ENCODE measurements at regions not wholly inside any gene's neighbourhood (a gene's known extent, or its start where the extent isn't known, plus 50 kb on each side); places are given as distances from the start of the nearest gene placed in this dataset.
A peak's percentile ranks its signal among the peaks of the same experiment; 100 is the strongest.
"Not testable (repeated sequence)": the region's sequence is repeated elsewhere in the genome, so short reads cannot be mapped to it uniquely, and the experiment has no call there.

- H2AFZ ChIP-seq (ENCODE audit: low read depth, low read length): no peak overlapping the region
- no peaks in the 10 kb centered on the region for H3K36me3 ChIP-seq (ENCODE audit: control insufficient read depth in 1 of 2, insufficient read depth in 2 of 2, low read depth in 1 of 2, low read length in 2 of 2)
- no peak overlapping the region for H2BK12ac ChIP-seq (ENCODE audit: low read length in 2 of 2)
- H2BK120ac ChIP-seq (ENCODE audit: low read depth, low read length): no peak overlapping the region
- no peak overlapping the region for H3K23ac ChIP-seq (ENCODE audit: low read length in 2 of 2)
- no peak overlapping the region for H2AK5ac ChIP-seq (ENCODE audit: low read length, severe bottlenecking)
- no peaks in the 10 kb centered on the region for H3K27me3 ChIP-seq (ENCODE audit: control insufficient read depth in 1 of 2, insufficient read depth in 1 of 2, low read length in 2 of 2)
- peaks cover 7% of the 10 kb centered on the region for H3K9me3 ChIP-seq (ENCODE audit: control insufficient read depth, low read length)
- no peak overlapping the region for H3K4me2 ChIP-seq (ENCODE audit: low read length, poor library complexity, severe bottlenecking)
- H3K4me3 ChIP-seq (ENCODE audit: insufficient read depth in 1 of 2, low read depth in 1 of 2, low read length in 2 of 2): no peak overlapping the region
- H3K4ac ChIP-seq (ENCODE audit: low read depth in 1 of 2, low read length in 2 of 2): no peak overlapping the region
- H2BK15ac ChIP-seq (ENCODE audit: low read depth, poor library complexity, severe bottlenecking): no peak overlapping the region
- no peak overlapping the region for H4K8ac ChIP-seq (ENCODE audit: low read length)
- H4K91ac ChIP-seq (ENCODE audit: low read length): no peak overlapping the region
- no peak overlapping the region for H3K14ac ChIP-seq (ENCODE audit: low read length in 2 of 2)
- no peak overlapping the region for H3K9ac ChIP-seq (ENCODE audit: low read length)
- no peaks in the 10 kb centered on the region for H3K4me1 ChIP-seq (ENCODE audit: control insufficient read depth, insufficient read depth, low read depth, low read length)
- peak; percentile 13 for DNase-seq
- H2BK5ac ChIP-seq (ENCODE audit: low read depth, low read length, poor library complexity, severe bottlenecking): no peak overlapping the region
- H3K79me1 ChIP-seq (replicated peaks; ENCODE audit: low read length, poor library complexity, severe bottlenecking): no peaks in the 10 kb centered on the region
- no CpG with 5 or more reads among the region's 1 CpG for WGBS
- H3K27ac ChIP-seq (ENCODE audit: low read length, poor library complexity, severe bottlenecking): no peak overlapping the region
- H3K18ac ChIP-seq (ENCODE audit: low read depth in 1 of 2, low read length in 2 of 2): no peak overlapping the region
Observed at GRCh38 chr5:107736638-107737037, 65.9 kb upstream of the EFNA5 start.

GRCh38 chr5:107736089-107736488, 65.4 kb upstream of the EFNA5 start:
- WGBS: 100% methylated on average over 1 of the region's 2 CpGs
- H3K4me1 ChIP-seq (ENCODE audit: control insufficient read depth, insufficient read depth, low read depth, low read length); H2BK15ac ChIP-seq (ENCODE audit: low read depth, poor library complexity, severe bottlenecking); H2BK120ac ChIP-seq (ENCODE audit: low read depth, low read length); H2AK5ac ChIP-seq (ENCODE audit: low read length, severe bottlenecking); H3K36me3 ChIP-seq (ENCODE audit: control insufficient read depth in 1 of 2, insufficient read depth in 2 of 2, low read depth in 1 of 2, low read length in 2 of 2); DNase-seq; H3K9me3 ChIP-seq (ENCODE audit: control insufficient read depth, low read length); H3K4me2 ChIP-seq (ENCODE audit: low read length, poor library complexity, severe bottlenecking); H2BK5ac ChIP-seq (ENCODE audit: low read depth, low read length, poor library complexity, severe bottlenecking); H3K4ac ChIP-seq (ENCODE audit: low read depth in 1 of 2, low read length in 2 of 2); H4K91ac ChIP-seq (ENCODE audit: low read length); H2BK12ac ChIP-seq (ENCODE audit: low read length in 2 of 2); H2AFZ ChIP-seq (ENCODE audit: low read depth, low read length); H3K27ac ChIP-seq (ENCODE audit: low read length, poor library complexity, severe bottlenecking); H3K79me1 ChIP-seq (replicated peaks; ENCODE audit: low read length, poor library complexity, severe bottlenecking); H3K23ac ChIP-seq (ENCODE audit: low read length in 2 of 2); H3K18ac ChIP-seq (ENCODE audit: low read depth in 1 of 2, low read length in 2 of 2); H4K8ac ChIP-seq (ENCODE audit: low read length); H3K27me3 ChIP-seq (ENCODE audit: control insufficient read depth in 1 of 2, insufficient read depth in 1 of 2, low read length in 2 of 2); H3K14ac ChIP-seq (ENCODE audit: low read length in 2 of 2); H3K4me3 ChIP-seq (ENCODE audit: insufficient read depth in 1 of 2, low read depth in 1 of 2, low read length in 2 of 2); H3K9ac ChIP-seq (ENCODE audit: low read length): not testable (repeated sequence)

- no peak overlapping the region for H4K91ac ChIP-seq (ENCODE audit: low read length)
- H3K23ac ChIP-seq (ENCODE audit: low read length in 2 of 2): no peak overlapping the region
- no peaks in the 10 kb centered on the region for H3K9me3 ChIP-seq (ENCODE audit: control insufficient read depth, low read length)
- H3K18ac ChIP-seq (ENCODE audit: low read depth in 1 of 2, low read length in 2 of 2): no peak overlapping the region
- H2BK12ac ChIP-seq (ENCODE audit: low read length in 2 of 2): no peak overlapping the region
- no peak overlapping the region for H2AK5ac ChIP-seq (ENCODE audit: low read length, severe bottlenecking)
- no peaks in the 10 kb centered on the region for H3K36me3 ChIP-seq (ENCODE audit: control insufficient read depth in 1 of 2, insufficient read depth in 2 of 2, low read depth in 1 of 2, low read length in 2 of 2)
- DNase-seq: no peak
- H2AFZ ChIP-seq (ENCODE audit: low read depth, low read length): no peak overlapping the region
- H3K4me3 ChIP-seq (ENCODE audit: insufficient read depth in 1 of 2, low read depth in 1 of 2, low read length in 2 of 2): no peak overlapping the region
- H3K9ac ChIP-seq (ENCODE audit: low read length): no peak overlapping the region
- no peak overlapping the region for H3K4me2 ChIP-seq (ENCODE audit: low read length, poor library complexity, severe bottlenecking)
- H2BK5ac ChIP-seq (ENCODE audit: low read depth, low read length, poor library complexity, severe bottlenecking): no peak overlapping the region
- H3K27me3 ChIP-seq (ENCODE audit: control insufficient read depth in 1 of 2, insufficient read depth in 1 of 2, low read length in 2 of 2): no peaks in the 10 kb centered on the region
- no peak overlapping the region for H4K8ac ChIP-seq (ENCODE audit: low read length)
- no peak overlapping the region for H3K4ac ChIP-seq (ENCODE audit: low read depth in 1 of 2, low read length in 2 of 2)
- no peaks in the 10 kb centered on the region for H3K79me1 ChIP-seq (replicated peaks; ENCODE audit: low read length, poor library complexity, severe bottlenecking)
- no peak overlapping the region for H2BK15ac ChIP-seq (ENCODE audit: low read depth, poor library complexity, severe bottlenecking)
- no peak overlapping the region for H3K27ac ChIP-seq (ENCODE audit: low read length, poor library complexity, severe bottlenecking)
- H2BK120ac ChIP-seq (ENCODE audit: low read depth, low read length): no peak overlapping the region
- no peak overlapping the region for H3K14ac ChIP-seq (ENCODE audit: low read length in 2 of 2)
- H3K4me1 ChIP-seq (ENCODE audit: control insufficient read depth, insufficient read depth, low read depth, low read length): no peaks in the 10 kb centered on the region
- WGBS: 90% methylated on average over 4 of the region's 4 CpGs
Observed at GRCh38 chr5:107735558-107735957, 64.8 kb upstream of the EFNA5 start.

- no peak overlapping the region for H4K91ac ChIP-seq (ENCODE audit: low read length)
- no peak overlapping the region for H3K18ac ChIP-seq (ENCODE audit: low read depth in 1 of 2, low read length in 2 of 2)
- no peak overlapping the region for H2BK5ac ChIP-seq (ENCODE audit: low read depth, low read length, poor library complexity, severe bottlenecking)
- no peak overlapping the region for H2AFZ ChIP-seq (ENCODE audit: low read depth, low read length)
- H3K4me3 ChIP-seq (ENCODE audit: insufficient read depth in 1 of 2, low read depth in 1 of 2, low read length in 2 of 2): no peak overlapping the region
- no peak overlapping the region for H2AK5ac ChIP-seq (ENCODE audit: low read length, severe bottlenecking)
- WGBS: 98% methylated on average over 4 of the region's 5 CpGs
- DNase-seq: no peak
- no peaks in the 10 kb centered on the region for H3K79me1 ChIP-seq (replicated peaks; ENCODE audit: low read length, poor library complexity, severe bottlenecking)
- no peak overlapping the region for H3K23ac ChIP-seq (ENCODE audit: low read length in 2 of 2)
- no peaks in the 10 kb centered on the region for H3K27me3 ChIP-seq (ENCODE audit: control insufficient read depth in 1 of 2, insufficient read depth in 1 of 2, low read length in 2 of 2)
- H3K9ac ChIP-seq (ENCODE audit: low read length): no peak overlapping the region
- H3K4me1 ChIP-seq (ENCODE audit: control insufficient read depth, insufficient read depth, low read depth, low read length): no peaks in the 10 kb centered on the region
- H3K27ac ChIP-seq (ENCODE audit: low read length, poor library complexity, severe bottlenecking): no peak overlapping the region
- H2BK15ac ChIP-seq (ENCODE audit: low read depth, poor library complexity, severe bottlenecking): no peak overlapping the region
- H2BK120ac ChIP-seq (ENCODE audit: low read depth, low read length): no peak overlapping the region
- no peak overlapping the region for H2BK12ac ChIP-seq (ENCODE audit: low read length in 2 of 2)
- H3K36me3 ChIP-seq (ENCODE audit: control insufficient read depth in 1 of 2, insufficient read depth in 2 of 2, low read depth in 1 of 2, low read length in 2 of 2): no peaks in the 10 kb centered on the region
- no peaks in the 10 kb centered on the region for H3K9me3 ChIP-seq (ENCODE audit: control insufficient read depth, low read length)
- no peak overlapping the region for H4K8ac ChIP-seq (ENCODE audit: low read length)
- no peak overlapping the region for H3K14ac ChIP-seq (ENCODE audit: low read length in 2 of 2)
- no peak overlapping the region for H3K4me2 ChIP-seq (ENCODE audit: low read length, poor library complexity, severe bottlenecking)
- H3K4ac ChIP-seq (ENCODE audit: low read depth in 1 of 2, low read length in 2 of 2): no peak overlapping the region
Observed at GRCh38 chr5:107726896-107727295, 56.2 kb upstream of the EFNA5 start.

Measured in mesenchymal stem cell (in vitro differentiated cells and primary cell).